Epithelial cell of esophagus (primary cell): ENCODE measurements at regions not wholly inside any gene's neighbourhood (a gene's known extent, or its start where the extent isn't known, plus 50 kb on each side); places are given as distances from the start of the nearest gene placed in this dataset.

Experiments used
- DNase-seq: peaks from one replicate; pipeline ENCODE4 v3.0.0; 2010; ENCODE audit warnings: low read depth
- H3K4me3 ChIP-seq: 2 replicates; pipeline ENCODE4 v1.5.1; 2011; ENCODE audit warnings: mild to moderate bottlenecking, low read length, control low read depth
- TF ChIP-seq, protein P1 (sequence below): IDR thresholded peaks from 2 replicates; pipeline ENCODE4 v1.5.1; 2011; ENCODE audit warnings: low read depth, mild to moderate bottlenecking, low read length, control low read depth, inconsistent platforms; ENCODE audit not compliant: insufficient read depth; ENCODE audit errors: missing control alignments

DNA sequence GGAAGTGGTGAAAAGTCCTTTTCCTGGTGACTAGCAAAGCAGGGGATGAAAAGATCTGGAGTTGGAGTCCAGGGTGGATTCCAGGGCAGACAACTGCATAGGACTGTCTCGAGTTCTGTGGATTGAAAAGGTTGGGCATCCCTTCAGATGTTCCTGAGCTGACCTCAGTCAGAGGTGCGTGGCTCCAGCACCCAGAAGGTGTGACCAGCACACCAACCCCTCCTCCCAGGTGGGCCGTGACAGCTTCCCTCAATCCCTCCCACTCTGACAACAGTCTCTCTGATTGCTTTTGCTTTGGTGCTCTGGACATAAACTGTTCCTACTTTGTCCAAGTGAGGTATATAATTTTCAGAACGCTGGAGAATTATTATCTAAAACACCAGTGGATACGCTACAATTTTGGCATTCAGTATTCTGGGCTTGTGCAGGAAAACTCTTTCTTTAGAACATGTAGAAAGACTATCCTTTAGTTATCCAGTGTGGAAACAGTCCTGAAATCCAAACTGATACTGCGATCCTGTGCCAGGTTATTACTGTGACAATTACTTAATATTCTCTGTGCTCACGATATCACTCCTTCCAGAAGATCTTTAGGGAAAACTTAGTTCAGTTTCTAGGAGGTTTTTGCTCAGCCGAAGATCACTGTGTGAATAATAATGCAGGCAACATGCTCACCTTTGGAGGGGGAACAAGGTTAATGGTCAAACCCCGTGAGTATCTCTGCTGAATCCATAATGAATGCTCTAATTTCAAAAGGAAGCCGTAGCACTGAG, 87.9 kb downstream of the DAD1 start:
- H3K4me3 ChIP-seq, result no peak overlapping the region
- TF ChIP-seq, protein P1, sequence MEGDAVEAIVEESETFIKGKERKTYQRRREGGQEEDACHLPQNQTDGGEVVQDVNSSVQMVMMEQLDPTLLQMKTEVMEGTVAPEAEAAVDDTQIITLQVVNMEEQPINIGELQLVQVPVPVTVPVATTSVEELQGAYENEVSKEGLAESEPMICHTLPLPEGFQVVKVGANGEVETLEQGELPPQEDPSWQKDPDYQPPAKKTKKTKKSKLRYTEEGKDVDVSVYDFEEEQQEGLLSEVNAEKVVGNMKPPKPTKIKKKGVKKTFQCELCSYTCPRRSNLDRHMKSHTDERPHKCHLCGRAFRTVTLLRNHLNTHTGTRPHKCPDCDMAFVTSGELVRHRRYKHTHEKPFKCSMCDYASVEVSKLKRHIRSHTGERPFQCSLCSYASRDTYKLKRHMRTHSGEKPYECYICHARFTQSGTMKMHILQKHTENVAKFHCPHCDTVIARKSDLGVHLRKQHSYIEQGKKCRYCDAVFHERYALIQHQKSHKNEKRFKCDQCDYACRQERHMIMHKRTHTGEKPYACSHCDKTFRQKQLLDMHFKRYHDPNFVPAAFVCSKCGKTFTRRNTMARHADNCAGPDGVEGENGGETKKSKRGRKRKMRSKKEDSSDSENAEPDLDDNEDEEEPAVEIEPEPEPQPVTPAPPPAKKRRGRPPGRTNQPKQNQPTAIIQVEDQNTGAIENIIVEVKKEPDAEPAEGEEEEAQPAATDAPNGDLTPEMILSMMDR, result no peak
- DNase-seq, result no peak

DNA sequence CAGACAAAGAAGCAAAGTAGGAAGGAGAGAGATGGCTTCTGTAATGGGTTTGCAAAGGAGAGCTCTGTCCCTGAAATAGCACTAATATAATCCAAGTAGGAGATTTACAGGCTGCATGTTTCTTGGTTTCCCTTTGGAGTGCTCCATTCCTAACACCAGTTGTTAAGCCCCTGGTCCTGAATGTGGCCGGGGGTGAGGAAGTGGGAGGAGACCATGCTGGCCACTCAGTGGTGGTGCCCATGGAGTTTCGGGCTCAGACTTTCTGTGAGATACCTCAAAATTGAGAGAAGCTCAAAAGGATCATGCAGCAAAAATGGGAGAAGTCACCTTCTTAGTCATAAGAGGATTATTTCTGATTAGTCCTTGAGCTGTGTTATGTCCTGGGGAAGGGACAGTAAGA, 88.5 kb downstream of the DAD1 start:
- no peak overlapping the region for H3K4me3 ChIP-seq

GRCh38 chr14:22497671-22498093, 91.3 kb downstream of the DAD1 start:
- peak; percentile 53 for DNase-seq
- TF ChIP-seq, protein P1, result no peak
- no peak overlapping the region for H3K4me3 ChIP-seq

More for the DNA sequence above, 88.5 kb downstream of the DAD1 start:
- DNase-seq, result no peak
- TF ChIP-seq, protein P1, result no peak

GRCh38 chr14:22497144-22497423, 91.9 kb downstream of the DAD1 start:
- TF ChIP-seq, protein P1, result no peak
- DNase-seq, result no peak
- no peak overlapping the region for H3K4me3 ChIP-seq

GRCh38 chr14:22494486-22495135, 94.4 kb downstream of the DAD1 start:
- TF ChIP-seq, protein P1, result no peak
- DNase-seq, result no peak
- H3K4me3 ChIP-seq, result no peak overlapping the region

DNA sequence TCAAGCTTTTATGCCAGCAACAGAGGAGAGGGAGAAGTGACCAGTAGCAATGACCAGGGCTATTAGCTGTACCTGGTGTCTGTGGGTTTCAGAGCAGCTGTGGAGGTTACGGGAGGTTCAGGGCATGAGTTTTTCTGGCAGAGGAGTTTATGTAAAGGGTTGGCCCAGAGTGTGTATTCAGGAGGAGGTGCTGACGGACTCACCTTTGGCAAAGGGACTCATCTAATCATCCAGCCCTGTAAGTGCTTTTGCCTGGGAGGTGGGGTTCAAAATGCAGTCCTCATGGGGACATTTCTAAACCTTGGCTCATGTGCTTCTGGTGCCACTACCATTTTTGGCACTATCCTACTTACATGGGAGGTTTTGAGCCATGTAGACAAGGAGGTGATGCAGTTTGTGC, 95.3 kb downstream of the DAD1 start:
- DNase-seq, result no peak
- H3K4me3 ChIP-seq, result no peak overlapping the region
- TF ChIP-seq, protein P1, result no peak
